Brain microvascular endothelial cell (primary cell): ENCODE measurements at regions not wholly inside any gene's neighbourhood (a gene's known extent, or its start where the extent isn't known, plus 50 kb on each side); places are given as distances from the start of the nearest gene placed in this dataset.
"Not testable (repeated sequence)": the region's sequence is repeated elsewhere in the genome, so short reads cannot be mapped to it uniquely, and the experiment has no call there.

ENCODE experiments used
- DNase-seq: peaks from one replicate; pipeline ENCODE4 v3.0.0-alpha.2; 2020
- H3K27ac ChIP-seq: fragments of 250-450 bp; sonication (Bioruptor Pico); 2 replicates; pipeline ENCODE4 v1.5.1; 2020; ENCODE audit warnings: mild to moderate bottlenecking, moderate library complexity
- H3K27me3 ChIP-seq: fragments of 250-450 bp; sonication (Bioruptor Pico); replicated peaks from 2 replicates; pipeline ENCODE4 v1.5.1; 2020; ENCODE audit warnings: mild to moderate bottlenecking
- H3K36me3 ChIP-seq: fragments of 250-450 bp; sonication (Bioruptor Pico); replicated peaks from 2 replicates; pipeline ENCODE4 v1.5.1; 2020; ENCODE audit warnings: mild to moderate bottlenecking
- H3K4me3 ChIP-seq: 2 replicates; pipeline ENCODE4 v1.5.1; 2011; ENCODE audit warnings: low read depth, mild to moderate bottlenecking, control low read depth, low read length, moderate library complexity
- in situ Hi-C: cut with HindIII; loops from 2 replicates; pipeline ENCODE4 v1.10.0; 2017; ENCODE audit warnings: low sequenced_read_pairs, low pct_ligation_motif_present
- TF ChIP-seq, protein P1 (sequence below): IDR thresholded peaks from 2 replicates; pipeline ENCODE4 v1.5.1; 2011; ENCODE audit warnings: low read depth, mild to moderate bottlenecking, moderate library complexity, low read length, control low read depth, inconsistent platforms; ENCODE audit errors: missing control alignments

DNA sequence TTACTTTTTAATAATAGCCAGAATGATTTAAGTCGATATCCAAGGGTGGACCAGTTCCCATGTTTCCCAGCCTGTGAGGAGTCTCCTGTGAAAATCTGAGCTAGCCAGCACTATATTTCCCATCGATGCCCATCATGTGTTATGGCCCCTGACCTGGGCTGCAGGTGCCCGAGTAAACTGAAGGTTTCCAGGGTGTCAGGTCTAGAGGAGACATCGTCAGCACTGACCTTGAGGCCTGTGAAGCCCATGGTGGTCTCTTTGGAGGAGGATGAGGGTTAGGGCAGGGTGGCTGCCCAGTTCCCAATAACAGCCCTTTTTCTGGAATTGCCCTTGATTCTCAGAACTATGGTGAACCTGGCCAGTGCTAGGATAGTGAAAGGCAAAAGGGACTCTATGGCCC is 63.0 kb upstream of the TOP1 start:
- in situ Hi-C loops = no loop called here
- H3K27ac ChIP-seq = no peak overlapping the region
- no peak overlapping the region for H3K4me3 ChIP-seq
- no peak for DNase-seq
- no peaks in the 10 kb centered on the region for H3K27me3 ChIP-seq
- TF ChIP-seq, protein P1, sequence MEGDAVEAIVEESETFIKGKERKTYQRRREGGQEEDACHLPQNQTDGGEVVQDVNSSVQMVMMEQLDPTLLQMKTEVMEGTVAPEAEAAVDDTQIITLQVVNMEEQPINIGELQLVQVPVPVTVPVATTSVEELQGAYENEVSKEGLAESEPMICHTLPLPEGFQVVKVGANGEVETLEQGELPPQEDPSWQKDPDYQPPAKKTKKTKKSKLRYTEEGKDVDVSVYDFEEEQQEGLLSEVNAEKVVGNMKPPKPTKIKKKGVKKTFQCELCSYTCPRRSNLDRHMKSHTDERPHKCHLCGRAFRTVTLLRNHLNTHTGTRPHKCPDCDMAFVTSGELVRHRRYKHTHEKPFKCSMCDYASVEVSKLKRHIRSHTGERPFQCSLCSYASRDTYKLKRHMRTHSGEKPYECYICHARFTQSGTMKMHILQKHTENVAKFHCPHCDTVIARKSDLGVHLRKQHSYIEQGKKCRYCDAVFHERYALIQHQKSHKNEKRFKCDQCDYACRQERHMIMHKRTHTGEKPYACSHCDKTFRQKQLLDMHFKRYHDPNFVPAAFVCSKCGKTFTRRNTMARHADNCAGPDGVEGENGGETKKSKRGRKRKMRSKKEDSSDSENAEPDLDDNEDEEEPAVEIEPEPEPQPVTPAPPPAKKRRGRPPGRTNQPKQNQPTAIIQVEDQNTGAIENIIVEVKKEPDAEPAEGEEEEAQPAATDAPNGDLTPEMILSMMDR = no peak
- no peaks in the 10 kb centered on the region for H3K36me3 ChIP-seq

DNA sequence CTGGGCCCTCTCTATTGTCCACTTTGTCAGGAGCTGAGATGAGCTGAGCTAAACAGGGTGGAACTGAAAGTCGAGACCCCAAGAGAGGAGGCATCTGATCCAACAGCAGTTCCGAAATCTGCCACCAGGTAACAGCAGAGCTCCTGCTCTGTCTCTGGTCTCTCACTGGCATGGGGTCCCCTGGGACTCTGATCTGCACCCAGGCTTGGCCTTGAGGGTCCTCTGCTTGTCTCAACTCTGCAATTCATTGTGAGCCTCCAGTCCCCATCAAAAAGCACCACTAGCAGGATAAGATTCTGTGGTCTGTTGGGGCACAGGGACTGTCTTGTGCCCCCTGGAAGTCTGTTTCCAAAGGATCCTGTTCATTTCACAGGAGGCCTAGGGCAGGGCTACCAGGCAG is 62.5 kb upstream of the TOP1 start:
- TF ChIP-seq, protein P1 = peak; percentile 59
- H3K36me3 ChIP-seq = no peaks in the 10 kb centered on the region
- no peaks in the 10 kb centered on the region for H3K27me3 ChIP-seq
- H3K27ac ChIP-seq = no peak overlapping the region
- no peak for DNase-seq
- H3K4me3 ChIP-seq = no peak overlapping the region
- in situ Hi-C loops = no loop called here

DNA sequence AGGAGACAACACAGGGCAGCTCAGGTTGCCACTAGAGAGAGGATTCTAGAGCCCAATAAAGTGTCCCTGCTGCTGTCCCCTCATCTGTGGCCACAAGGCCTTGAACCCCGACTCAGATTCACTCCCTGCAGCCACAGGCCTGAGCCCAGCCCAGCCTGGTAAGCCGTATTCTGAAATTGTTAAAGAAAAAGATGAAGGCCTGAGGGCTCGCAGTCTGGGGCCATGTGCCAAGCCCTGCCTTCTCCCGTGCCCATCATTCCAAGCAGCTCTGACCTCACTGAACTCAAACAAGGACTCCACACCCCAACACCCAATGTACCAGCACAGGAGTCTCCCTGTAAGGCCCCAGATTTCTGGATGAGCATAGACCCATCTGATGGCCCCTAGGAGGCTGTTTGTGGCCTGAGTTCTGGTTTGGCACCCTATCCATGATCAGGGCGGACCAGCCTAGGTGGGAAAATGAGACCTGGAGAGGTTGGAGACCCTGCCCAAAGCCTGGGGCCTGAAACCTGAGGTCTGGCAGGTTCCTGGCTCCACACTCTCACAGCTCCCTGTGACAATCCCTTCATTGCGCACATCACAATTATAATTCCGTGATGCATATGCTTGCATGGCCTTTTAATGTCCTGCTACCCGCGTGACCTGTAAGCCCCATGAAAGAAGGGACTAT is 62.0 kb upstream of the TOP1 start:
- TF ChIP-seq, protein P1 = no peak
- DNase-seq = no peak
- H3K4me3 ChIP-seq = no peak overlapping the region
- H3K27me3 ChIP-seq = no peaks in the 10 kb centered on the region
- H3K27ac ChIP-seq = no peak overlapping the region
- in situ Hi-C loops = no loop called here
- no peaks in the 10 kb centered on the region for H3K36me3 ChIP-seq

DNA sequence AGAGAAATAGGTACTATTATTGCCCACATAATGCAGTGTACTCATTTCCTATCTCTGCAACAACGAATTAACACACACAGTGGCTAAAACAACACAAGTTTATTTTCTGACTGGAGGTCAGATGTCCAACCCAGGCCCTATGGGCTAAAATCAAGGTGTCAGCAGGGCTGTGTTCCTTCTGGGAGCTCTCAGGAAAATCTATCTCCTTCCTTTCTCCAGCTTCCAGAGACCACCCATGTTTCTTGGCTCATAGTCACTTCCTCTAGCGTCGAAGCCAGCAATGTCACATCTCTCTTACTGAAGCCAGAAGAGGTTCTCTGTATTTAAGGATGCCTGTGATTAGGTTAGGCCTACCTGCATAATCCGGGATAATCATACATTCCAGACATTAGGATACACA is 60.9 kb upstream of the TOP1 start:
- H3K27me3 ChIP-seq = no peaks in the 10 kb centered on the region
- DNase-seq = no peak
- H3K4me3 ChIP-seq = no peak overlapping the region
- TF ChIP-seq, protein P1 = no peak
- no peaks in the 10 kb centered on the region for H3K36me3 ChIP-seq
- in situ Hi-C loops = no loop called here
- H3K27ac ChIP-seq = no peak overlapping the region

DNA sequence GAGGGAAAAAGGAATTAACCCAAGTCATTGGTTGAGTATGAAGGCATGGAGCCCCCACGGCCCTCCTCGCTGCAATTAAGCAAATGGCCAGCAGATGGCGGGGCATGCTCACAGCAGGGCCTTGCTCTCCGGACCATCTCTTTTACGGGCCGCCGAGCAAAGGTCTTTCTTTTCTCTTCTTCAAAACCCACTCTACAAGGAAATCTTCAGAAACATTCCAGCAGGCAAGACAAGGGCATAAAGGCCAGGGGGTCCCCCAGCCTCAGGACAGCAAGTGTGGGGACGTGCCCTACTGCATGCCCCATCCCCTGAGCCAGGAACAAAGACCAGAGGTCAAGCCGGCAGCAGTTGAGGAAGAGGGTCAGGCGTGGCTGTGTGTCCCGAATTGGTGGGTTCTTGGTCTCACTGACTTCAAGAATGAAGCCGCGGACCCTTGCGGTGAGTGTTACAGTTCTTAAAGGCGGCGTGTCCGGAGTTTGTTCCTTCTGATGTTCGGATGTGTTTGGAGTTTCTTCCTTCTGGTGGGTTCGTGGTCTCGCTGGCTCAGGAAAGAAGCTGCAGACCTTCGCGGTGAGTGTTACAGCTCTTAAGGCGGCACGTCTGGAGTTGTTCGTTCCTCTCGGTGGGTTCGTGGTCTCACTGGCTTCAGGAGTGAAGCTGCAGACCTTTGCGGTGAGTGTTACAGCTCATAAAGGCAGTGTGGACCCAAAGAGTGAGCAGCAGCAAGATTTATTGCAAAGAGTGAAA is 59.6 kb upstream of the TOP1 start:
- H3K4me3 ChIP-seq = peak overlapping the region; percentile 56
- H3K27me3 ChIP-seq, H3K27ac ChIP-seq, in situ Hi-C loops, H3K36me3 ChIP-seq: not testable (repeated sequence)
- peak; percentile 73 for DNase-seq
- TF ChIP-seq, protein P1 = peak; percentile 96
